Lower lobe of right lung (tissue), 2 donors: ENCODE measurements at regions not wholly inside any gene's neighbourhood (a gene's known extent, or its start where the extent isn't known, plus 50 kb on each side); places are given as distances from the start of the nearest gene placed in this dataset.

Experiments
- ATAC-seq, 2 donors: fragments of 200-7000 bp; cut with Tn5 transposase; one replicate each; pipeline ENCODE4 v1.9.1; 2020 to 2022; ENCODE audit warnings: mild to moderate bottlenecking in 2 of 2, moderate library complexity in 2 of 2
- DNase-seq: peaks from one replicate; pipeline ENCODE4 v3.0.0-alpha.2; 2020
- H3K27ac ChIP-seq: fragments of 200-600 bp; one replicate; pipeline ENCODE4 v1.8.0; 2022
- H3K27me3 ChIP-seq: fragments of 200-600 bp; one replicate; pipeline ENCODE4 v1.8.0; 2022; ENCODE audit warnings: low read depth
- H3K36me3 ChIP-seq: fragments of 200-600 bp; one replicate; pipeline ENCODE4 v1.8.0; 2022; ENCODE audit warnings: mild to moderate bottlenecking
- H3K4me1 ChIP-seq: fragments of 200-600 bp; one replicate; pipeline ENCODE4 v1.8.0; 2022
- H3K4me3 ChIP-seq: fragments of 200-600 bp; one replicate; pipeline ENCODE4 v1.8.0; 2022; ENCODE audit warnings: mild to moderate bottlenecking
- H3K9me3 ChIP-seq: fragments of 200-600 bp; one replicate; pipeline ENCODE4 v1.8.0; 2022
- CTCF ChIP-seq: fragments of 200-600 bp; IDR thresholded peaks from one replicate; pipeline ENCODE4 v1.8.0; 2022; ENCODE audit warnings: antibody characterized with exemption, mild to moderate bottlenecking
- intact Hi-C: fragments of 100-400 bp; cut with DNase I; formaldehyde crosslinking; loops from one replicate; pipeline ENCODE4 v1.11.0; 2022
- donor health status: DM: no; HTN: yes; CAD: no; lungs with severe emphysema.

GRCh38 chr10:120667276-120667675 lies 183.9 kb upstream of the WDR11 start:
- Histone ChIP-seq H3K27me3 (no peaks in the 10 kb centered on the region), H3K9me3 (no peaks in the 10 kb centered on the region), H3K4me3 (no peak overlapping the region), H3K27ac (no peak overlapping the region), H3K36me3 (no peaks in the 10 kb centered on the region), H3K4me1 (no peaks in the 10 kb centered on the region)
- intact Hi-C loops, result no loop called here
- ATAC-seq (no peak), DNase-seq (no peak)
- no peak for TF ChIP-seq CTCF

- Histone ChIP-seq H3K27me3 (no peaks in the 10 kb centered on the region), H3K36me3 (no peaks in the 10 kb centered on the region), H3K9me3 (no peaks in the 10 kb centered on the region), H3K4me3 (no peak overlapping the region), H3K27ac (no peak overlapping the region), H3K4me1 (no peaks in the 10 kb centered on the region)
- no peak for DNase-seq
- no peak for TF ChIP-seq CTCF
- intact Hi-C loops, result no loop called here
- no peak for ATAC-seq
Measured at GRCh38 chr10:120671491-120671890, 179.7 kb upstream of the WDR11 start.

DNA sequence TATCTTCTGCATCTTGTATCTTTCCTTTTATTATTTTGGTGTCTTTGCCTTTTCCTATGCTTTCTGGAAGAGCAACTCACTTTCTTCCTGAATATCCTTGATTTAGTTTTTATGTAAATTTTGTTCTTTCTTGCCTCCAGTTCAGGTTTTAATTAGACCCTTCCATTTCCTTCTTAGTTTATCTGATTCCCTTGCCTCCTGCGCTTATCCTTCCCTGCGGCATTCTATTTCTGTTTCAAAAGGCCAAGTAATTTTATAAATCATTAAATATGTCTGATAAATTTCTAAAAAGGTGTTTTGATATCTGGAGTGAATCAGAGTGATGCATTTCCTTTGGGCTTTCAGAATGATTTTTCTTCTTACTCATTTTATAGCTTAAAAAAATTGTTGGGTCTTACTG lies 167.7 kb upstream of the WDR11 start:
- H3K27ac ChIP-seq, result no peak overlapping the region
- no peaks in the 10 kb centered on the region for H3K9me3 ChIP-seq
- intact Hi-C loops, result no loop called here
- H3K4me3 ChIP-seq, result no peak overlapping the region
- ATAC-seq, result no peak
- no peak for DNase-seq
- no peaks in the 10 kb centered on the region for H3K4me1 ChIP-seq
- no peaks in the 10 kb centered on the region for H3K36me3 ChIP-seq
- TF ChIP-seq CTCF, result no peak
- H3K27me3 ChIP-seq, result no peaks in the 10 kb centered on the region

DNA sequence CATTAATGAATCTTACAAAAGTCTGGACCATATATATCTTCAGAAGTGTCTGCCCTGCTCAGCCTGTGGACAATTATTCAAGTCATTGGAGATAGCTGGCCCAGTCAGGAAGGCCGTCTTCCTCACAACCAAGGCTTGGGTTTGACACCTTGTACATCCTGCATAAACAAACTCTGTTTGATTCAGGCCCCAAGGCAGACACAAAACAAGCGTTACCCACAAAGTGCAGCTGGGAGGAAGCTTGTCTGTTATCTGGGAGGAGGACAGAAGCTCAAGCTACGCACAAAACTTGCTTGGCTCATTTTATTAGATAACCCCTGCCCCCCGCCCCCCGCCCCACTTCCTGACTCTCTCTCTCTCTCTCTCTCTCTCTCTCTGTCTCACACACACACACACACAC lies 166.9 kb upstream of the WDR11 start:
- ATAC-seq (no peak), DNase-seq (no peak)
- Histone ChIP-seq H3K9me3 (no peaks in the 10 kb centered on the region), H3K27ac (no peak overlapping the region), H3K4me1 (no peaks in the 10 kb centered on the region), H3K4me3 (no peak overlapping the region), H3K36me3 (no peaks in the 10 kb centered on the region), H3K27me3 (no peaks in the 10 kb centered on the region)
- intact Hi-C loops, result no loop called here
- no peak for TF ChIP-seq CTCF

DNA sequence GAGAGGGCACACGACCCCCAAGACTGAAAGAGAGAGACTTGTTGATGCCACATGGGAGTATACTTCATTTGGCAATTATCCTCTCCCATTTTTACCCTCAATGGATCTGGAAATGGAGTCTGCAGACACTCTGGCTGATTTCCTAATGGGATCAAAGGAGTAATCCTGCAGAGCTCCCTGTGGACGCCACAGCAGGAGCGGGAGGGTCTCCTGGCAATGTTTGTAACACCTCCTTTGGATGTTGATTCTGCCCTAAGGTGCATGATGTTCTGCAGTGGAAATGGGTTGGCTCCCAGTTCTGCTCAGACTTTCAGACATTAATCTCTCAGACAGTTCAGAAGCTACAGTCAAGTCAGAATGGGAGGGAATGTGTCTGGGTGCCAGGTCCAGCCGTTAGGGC lies 166.0 kb upstream of the WDR11 start:
- Histone ChIP-seq H3K27me3 (no peaks in the 10 kb centered on the region), H3K36me3 (no peaks in the 10 kb centered on the region), H3K27ac (no peak overlapping the region), H3K4me3 (no peak overlapping the region), H3K9me3 (no peaks in the 10 kb centered on the region), H3K4me1 (no peaks in the 10 kb centered on the region)
- ATAC-seq (no peak), DNase-seq (no peak)
- no peak for TF ChIP-seq CTCF
- intact Hi-C loops, result no loop called here

DNA sequence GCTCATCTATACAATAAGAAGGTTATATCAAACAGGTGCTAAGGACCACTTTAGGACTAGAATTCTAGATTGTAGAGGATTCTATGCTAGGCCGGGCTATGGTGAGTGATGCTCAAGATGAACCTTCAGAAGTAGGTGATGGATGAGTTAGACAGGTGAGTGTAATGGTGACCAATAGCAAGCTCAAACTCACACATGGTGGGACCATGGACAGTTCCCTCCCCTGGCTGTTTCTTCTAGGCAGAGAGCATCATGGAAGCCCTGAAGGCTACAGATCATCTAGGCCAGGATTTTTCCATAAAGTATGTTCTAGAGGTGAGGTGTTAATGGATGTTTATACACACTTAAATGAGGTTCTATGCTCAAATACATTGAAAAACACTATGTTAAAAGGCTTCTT lies 162.2 kb upstream of the WDR11 start:
- intact Hi-C loops, result no loop called here
- H3K27me3 ChIP-seq, result no peaks in the 10 kb centered on the region
- H3K27ac ChIP-seq, result no peak overlapping the region
- no peak for DNase-seq
- no peak for ATAC-seq
- TF ChIP-seq CTCF, result no peak
- H3K9me3 ChIP-seq, result no peaks in the 10 kb centered on the region
- H3K4me3 ChIP-seq, result no peak overlapping the region
- H3K36me3 ChIP-seq, result no peaks in the 10 kb centered on the region
- H3K4me1 ChIP-seq, result no peaks in the 10 kb centered on the region
